HG02973 (cell line): ENCODE measurements at regions not wholly inside any gene's neighbourhood (a gene's known extent, or its start where the extent isn't known, plus 50 kb on each side); places are given as distances from the start of the nearest gene placed in this dataset.
"Not testable (repeated sequence)": the region's sequence is repeated elsewhere in the genome, so short reads cannot be mapped to it uniquely, and the experiment has no call there.

ENCODE experiments used
- ATAC-seq: cut with Tn5 transposase; IDR thresholded peaks from one replicate; pipeline ENCODE4 v1.9.1; 2021; ENCODE audit warnings: moderate library complexity; ENCODE audit not compliant: unreplicated experiment

GRCh38 chr2:156006721-156007618 lies 325.6 kb downstream of the NR4A2 start:
- no peak for ATAC-seq

- ATAC-seq = no peak
Measured at GRCh38 chr2:156005999-156006712, 326.4 kb downstream of the NR4A2 start.

GRCh38 chr2:156005531-156005930 lies 327.0 kb downstream of the NR4A2 start:
- no peak for ATAC-seq

GRCh38 chr2:156004459-156004858 lies 328.1 kb downstream of the NR4A2 start:
- no peak for ATAC-seq

- no peak for ATAC-seq
Measured at GRCh38 chr2:156003780-156004179, 328.7 kb downstream of the NR4A2 start.

- ATAC-seq = no peak
Measured at GRCh38 chr2:156001851-156002250, 330.7 kb downstream of the NR4A2 start.

- ATAC-seq = no peak
Measured at GRCh38 chr2:155997538-155997937, 335.0 kb downstream of the NR4A2 start.

- ATAC-seq = no peak
Measured at GRCh38 chr2:155994315-155994714, 338.2 kb downstream of the NR4A2 start.

GRCh38 chr2:155983845-155984244 lies 348.7 kb downstream of the NR4A2 start:
- no peak for ATAC-seq

GRCh38 chr2:155982135-155982534 lies 350.4 kb downstream of the NR4A2 start:
- no peak for ATAC-seq

GRCh38 chr2:155980941-155981560 lies 351.5 kb downstream of the NR4A2 start:
- ATAC-seq = peak; percentile 77

GRCh38 chr2:155975734-155976133 lies 356.8 kb downstream of the NR4A2 start:
- no peak for ATAC-seq

- no peak for ATAC-seq
Measured at GRCh38 chr2:155972916-155973315, 359.6 kb downstream of the NR4A2 start.

- ATAC-seq = not testable (repeated sequence)
Measured at GRCh38 chr2:155966064-155966471, 366.5 kb downstream of the NR4A2 start.

GRCh38 chr2:155965415-155966063 lies 367.0 kb downstream of the NR4A2 start:
- ATAC-seq = no peak

GRCh38 chr2:155961641-155962040 lies 370.9 kb downstream of the NR4A2 start:
- ATAC-seq = no peak

GRCh38 chr2:155958834-155959233 lies 373.7 kb downstream of the NR4A2 start:
- no peak for ATAC-seq

- no peak for ATAC-seq
Measured at GRCh38 chr2:155947069-155947468, 385.5 kb downstream of the NR4A2 start.

- no peak for ATAC-seq
Measured at GRCh38 chr2:155944218-155944617, 388.3 kb downstream of the NR4A2 start.

GRCh38 chr2:155930312-155930711 lies 402.2 kb downstream of the NR4A2 start:
- ATAC-seq = no peak

- ATAC-seq = no peak
Measured at GRCh38 chr2:155917380-155917779, 415.1 kb downstream of the NR4A2 start.
